DMS53 (cell line): ENCODE measurements at regions not wholly inside any gene's neighbourhood (a gene's known extent, or its start where the extent isn't known, plus 50 kb on each side); places are given as distances from the start of the nearest gene placed in this dataset.
A peak's percentile ranks its signal among the peaks of the same experiment; 100 is the strongest.
"Not testable (repeated sequence)": the region's sequence is repeated elsewhere in the genome, so short reads cannot be mapped to it uniquely, and the experiment has no call there.

ENCODE experiments used
- DNase-seq: peaks from one replicate; lab custom pipeline; 2025; lab: John Stamatoyannopoulos, UW

GRCh38 chr1:236343246-236343870, 50.7 kb upstream of the EDARADD start:
- DNase-seq: no peak

- no peak for DNase-seq
Measured at GRCh38 chr1:236342403-236343245, 51.5 kb upstream of the EDARADD start.

GRCh38 chr1:236341298-236341697, 52.8 kb upstream of the EDARADD start:
- DNase-seq: no peak

GRCh38 chr1:236338096-236338495, 56.0 kb upstream of the EDARADD start:
- DNase-seq: no peak

GRCh38 chr1:236336084-236336483, 54.3 kb upstream of the ERO1B start:
- DNase-seq: peak; percentile 63

GRCh38 chr1:236335633-236336032, 53.9 kb upstream of the ERO1B start:
- DNase-seq: not testable (repeated sequence)

GRCh38 chr1:236334893-236335545, 53.3 kb upstream of the ERO1B start:
- no peak for DNase-seq

- DNase-seq: no peak
Measured at GRCh38 chr1:236332092-236332758, 50.5 kb upstream of the ERO1B start.
